HepG2 (cell line): ENCODE measurements at regions not wholly inside any gene's neighbourhood (a gene's known extent, or its start where the extent isn't known, plus 50 kb on each side); places are given as distances from the start of the nearest gene placed in this dataset.

Experiments used
- ATAC-seq: fragments of 200-7000 bp; cut with Tn5 transposase; 3 replicates; pipeline ENCODE4 v1.9.1; 2020; ENCODE audit warnings: mild to moderate bottlenecking, moderate library complexity
- BruUV-seq: library from RNA; stranded (reverse); fragments of 400-500 nt; replicated peaks from 2 replicates; lab custom pipeline; 2021; lab: Mats Ljungman, UMichigan
- CTCF ChIA-PET: fragments of 300-600 bp; formaldehyde crosslinking; extraction: SDS; loops from one replicate; lab custom pipeline; 2021; ENCODE audit warnings: low total read pairs, inconsistent platforms, low intra/inter-chr PET ratio; lab: Yijun Ruan, JAX
- POLR2A ChIA-PET: fragments of 350-600 bp; sonication (Branson Sonifier 250); formaldehyde crosslinking; loops from one replicate; lab custom pipeline; 2020; ENCODE audit warnings: antibody characterized with exemption, inconsistent platforms; lab: Yijun Ruan, JAX
- DNase-seq: peaks from one replicate; pipeline ENCODE4 v3.0.0-alpha.2; 2015; ENCODE audit warnings: low spot score
- FAIRE-seq: peaks from 3 replicates; lab custom pipeline; 2011; peaks lifted over from hg19 to GRCh38; lab: Jason Lieb, UNC
- H2AFZ ChIP-seq: one replicate; pipeline ENCODE4 v1.6.1; 2011; ENCODE audit warnings: low read length, inconsistent platforms
- H3K27ac ChIP-seq: fragments of 300-600 bp; 3 replicates; pipeline ENCODE4 v1.8.0; 2011; ENCODE audit warnings: mixed run types, mild to moderate bottlenecking, mixed read lengths, low read length, inconsistent platforms; ENCODE audit not compliant: insufficient read depth; ENCODE audit errors: extremely low read length
- H3K27me3 ChIP-seq, 2 experiments: fragments of 200-600 bp in 1 of 2; 2 replicates in 1 of 2; 3 replicates in 1 of 2; pipeline versions ENCODE4 v1.6.0 to v1.8.0; 2011; ENCODE audit warnings: low read length in 2 of 2, mild to moderate bottlenecking in 2 of 2, moderate library complexity in 2 of 2, inconsistent platforms in 1 of 2; ENCODE audit not compliant: insufficient read depth in 2 of 2, control insufficient read depth in 1 of 2
- H3K36me3 ChIP-seq, 2 experiments: fragments of 200-600 bp in 1 of 2; replicated peaks in 1 of 2; 2 replicates in 1 of 2; 3 replicates in 1 of 2; pipeline versions ENCODE4 v1.5.1 to v1.8.0; 2011; ENCODE audit warnings: low read length in 2 of 2, inconsistent platforms in 1 of 2; ENCODE audit not compliant: insufficient read depth in 2 of 2, control insufficient read depth in 1 of 2
- H3K4me1 ChIP-seq: 2 replicates; pipeline ENCODE4 v1.5.1; 2012; ENCODE audit warnings: low read length, inconsistent platforms; ENCODE audit not compliant: insufficient read depth
- H3K4me2 ChIP-seq: 2 replicates; pipeline ENCODE4 v1.6.0; 2011; ENCODE audit warnings: low read depth, low read length, inconsistent platforms
- H3K4me3 ChIP-seq, 3 experiments: fragments of 200-600 bp in 1 of 3; sonication (generic), shearing (Covaris generic) in 1 of 3; replicated peaks in 1 of 3; 2 replicates each; pipeline ENCODE4 v1.5.1; 2011 to 2016; ENCODE audit warnings: low read length in 3 of 3, inconsistent platforms in 2 of 3, low read depth in 2 of 3, mild to moderate bottlenecking in 2 of 3, control low read depth in 1 of 3, mixed read lengths in 1 of 3; ENCODE audit not compliant: insufficient read depth in 1 of 3
- H3K79me2 ChIP-seq: one replicate; pipeline ENCODE4 v1.6.1; 2011; ENCODE audit warnings: low read length, inconsistent platforms; ENCODE audit not compliant: insufficient read depth
- H3K9ac ChIP-seq: 2 replicates; pipeline ENCODE4 v1.6.0; 2011; ENCODE audit warnings: mild to moderate bottlenecking, low read depth, low read length, inconsistent platforms; ENCODE audit not compliant: insufficient read depth
- H3K9me3 ChIP-seq: 2 replicates; pipeline ENCODE4 v1.5.1; 2012; ENCODE audit warnings: mild to moderate bottlenecking, low read length
- H4K20me1 ChIP-seq: 2 replicates; pipeline ENCODE4 v1.6.0; 2011; ENCODE audit warnings: inconsistent platforms, mild to moderate bottlenecking, low read length, moderate library complexity; ENCODE audit not compliant: insufficient read depth
- AKNA ChIP-seq: sonication (generic); formaldehyde crosslinking; IDR thresholded peaks from 2 replicates; pipeline ENCODE4 v1.4.0; 2020; ENCODE audit warnings: missing genetic modification reagents, borderline replicate concordance
- HMGXB4 ChIP-seq, 2 experiments: sonication (generic) in 1 of 2; formaldehyde crosslinking in 1 of 2; IDR thresholded peaks; 2 replicates each; pipeline versions ENCODE4 v1.4.0 to v1.6.1; 2018 to 2020; ENCODE audit warnings: missing genetic modification reagents in 2 of 2, borderline replicate concordance in 1 of 2, low read depth in 1 of 2, mild to moderate bottlenecking in 1 of 2, missing biosample characterization in 1 of 2
- ISL2 ChIP-seq: sonication (generic); formaldehyde crosslinking; IDR thresholded peaks from 2 replicates; pipeline ENCODE4 v1.5.0; 2020; ENCODE audit warnings: missing genetic modification reagents
- KLF11 ChIP-seq: IDR thresholded peaks from 2 replicates; pipeline ENCODE4 v1.6.1; 2016; ENCODE audit warnings: missing compliant biosample characterization
- ONECUT2 ChIP-seq: sonication (generic); formaldehyde crosslinking; IDR thresholded peaks from 2 replicates; pipeline ENCODE4 v1.4.0; 2020; ENCODE audit warnings: missing genetic modification reagents
- SALL2 ChIP-seq: sonication (generic); formaldehyde crosslinking; IDR thresholded peaks from 2 replicates; pipeline ENCODE4 v1.8.1; 2023; ENCODE audit warnings: mild to moderate bottlenecking, missing genetic modification reagents, inconsistent platforms
- SSRP1 ChIP-seq: IDR thresholded peaks from 2 replicates; pipeline ENCODE4 v1.6.1; 2016; ENCODE audit warnings: control low read depth
- ZBTB42 ChIP-seq: sonication (generic); formaldehyde crosslinking; IDR thresholded peaks from 2 replicates; pipeline ENCODE4 v1.5.0; 2020; ENCODE audit warnings: mild to moderate bottlenecking, missing genetic modification reagents
- ZNF383 ChIP-seq: sonication (generic); formaldehyde crosslinking; IDR thresholded peaks from 2 replicates; pipeline ENCODE4 v1.4.0; 2020; ENCODE audit warnings: missing genetic modification reagents, mild to moderate bottlenecking, borderline replicate concordance
- ZNF563 ChIP-seq: sonication (generic); formaldehyde crosslinking; IDR thresholded peaks from 2 replicates; pipeline ENCODE4 v1.8.0; 2022; ENCODE audit warnings: mild to moderate bottlenecking, moderate library complexity, missing genetic modification reagents
- ZNF615 ChIP-seq: sonication (generic); formaldehyde crosslinking; IDR thresholded peaks from 2 replicates; pipeline ENCODE4 v1.5.0; 2020; ENCODE audit warnings: mild to moderate bottlenecking, missing genetic modification reagents, borderline replicate concordance
- ZNF619 ChIP-seq: sonication (generic); formaldehyde crosslinking; IDR thresholded peaks from 2 replicates; pipeline ENCODE4 v1.4.0; 2020; ENCODE audit warnings: mild to moderate bottlenecking, missing genetic modification reagents
- ZNF674 ChIP-seq: sonication (generic); formaldehyde crosslinking; IDR thresholded peaks from 2 replicates; pipeline ENCODE4 v1.5.0; 2020; ENCODE audit warnings: low read depth, mild to moderate bottlenecking, missing genetic modification reagents
- ZNF713 ChIP-seq: sonication (generic); formaldehyde crosslinking; IDR thresholded peaks from 2 replicates; pipeline ENCODE4 v1.4.0; 2020; ENCODE audit warnings: mild to moderate bottlenecking, missing genetic modification reagents
- ZNF768 ChIP-seq: sonication (generic); formaldehyde crosslinking; IDR thresholded peaks from 2 replicates; pipeline ENCODE4 v1.4.0; 2020; ENCODE audit warnings: missing genetic modification reagents
- ZNF781 ChIP-seq: sonication (generic); formaldehyde crosslinking; IDR thresholded peaks from 2 replicates; pipeline ENCODE4 v1.5.1; 2020; ENCODE audit warnings: borderline replicate concordance, mild to moderate bottlenecking, missing genetic modification reagents; ENCODE audit errors: not compliant biosample characterization
- in situ Hi-C: cut with HindIII; loops from 2 replicates; pipeline ENCODE4 v1.10.0; 2017; ENCODE audit warnings: low pct_unique_long_range_greater_than_20kb; ENCODE audit not compliant: extremely low pct_ligation_motif_present
- intact Hi-C: fragments of 100-400 bp; cut with micrococcal nuclease; formaldehyde crosslinking; loops from one replicate; pipeline ENCODE4 v1.10.0; 2022; ENCODE audit not compliant: unreplicated experiment

- H3K9ac ChIP-seq, result no peak overlapping the region
- H3K9me3 ChIP-seq, result no peaks in the 10 kb centered on the region
- ChIA-PET CTCF (no interaction called here), POLR2A (no interaction called here)
- no peak for FAIRE-seq
- no peaks in the 10 kb centered on the region for H3K4me1 ChIP-seq
- intact Hi-C loops, result no loop called here
- TF ChIP-seq ISL2 (CRISPR knock-in tag) (no peak), ZNF713 (CRISPR knock-in tag) (no peak), ONECUT2 (CRISPR knock-in tag) (no peak), ZNF768 (CRISPR knock-in tag) (no peak), AKNA (CRISPR knock-in tag) (no peak), ZNF563 (CRISPR knock-in tag) (no peak), HMGXB4 (CRISPR knock-in tag; IDR thresholded peaks at IDR 0.05; ENCODE audit: borderline replicate concordance in 1 of 2, low read depth in 1 of 2) (no peak), ZNF674 (CRISPR knock-in tag) (no peak), SALL2 (CRISPR knock-in tag) (no peak), ZNF781 (CRISPR knock-in tag) (no peak), ZNF383 (no peak), KLF11 (CRISPR knock-in tag) (no peak), SSRP1 (CRISPR knock-in tag) (no peak), ZBTB42 (CRISPR knock-in tag) (no peak), ZNF615 (no peak), ZNF619 (CRISPR knock-in tag) (no peak)
- TF ChIP-seq, all 625 proteins: peak for 0
- H3K36me3 ChIP-seq, result no peaks in the 10 kb centered on the region
- DNase-seq (no peak), ATAC-seq (no peak)
- in situ Hi-C loops, result no loop called here
- H3K79me2 ChIP-seq, result no peaks in the 10 kb centered on the region
- peaks cover 2 to 17% of the 10 kb centered on the region in 2 experiments; a peak in 3 of 5 replicates for H3K27me3 ChIP-seq
- H4K20me1 ChIP-seq, result no peaks in the 10 kb centered on the region
- H3K27ac ChIP-seq, result no peak overlapping the region
- H3K4me2 ChIP-seq, result no peak overlapping the region
- H2AFZ ChIP-seq, result no peak overlapping the region
- no peak overlapping the region for H3K4me3 ChIP-seq
- no TSS peak for BruUV-seq
Measured at GRCh38 chr14:88941414-88941813, 117.0 kb downstream of the TTC8 start.
